GM13977 (cell line): ENCODE measurements at regions not wholly inside any gene's neighbourhood (a gene's known extent, or its start where the extent isn't known, plus 50 kb on each side); places are given as distances from the start of the nearest gene placed in this dataset.

Experiments
- DNase-seq: peaks from one replicate; pipeline ENCODE4 v3.0.0; 2012; ENCODE audit warnings: low spot score
- CTCF ChIP-seq: IDR thresholded peaks from 2 replicates; pipeline ENCODE4 v1.5.1; 2012; ENCODE audit warnings: mild to moderate bottlenecking, control low read depth; ENCODE audit not compliant: insufficient read depth; ENCODE audit errors: extremely low read depth, missing control alignments
- in situ Hi-C: fragments of 300-500 bp; cut with MboI; formaldehyde crosslinking; loops from one replicate; pipeline ENCODE4 v1.12.0; 2022; ENCODE audit warnings: low sequenced_read_pairs, low pct_unique_long_range_greater_than_20kb, mixed read lengths, inconsistent platforms; ENCODE audit not compliant: unreplicated experiment

- in situ Hi-C loops = no loop called here
- no peak for TF ChIP-seq CTCF
- DNase-seq = no peak
These were observed 420.9 kb upstream of the JAG1 start for GRCh38 chr20:11094711-11095110.

GRCh38 chr20:11098888-11099287 lies 425.1 kb upstream of the JAG1 start:
- in situ Hi-C loops = no loop called here
- no peak for TF ChIP-seq CTCF
- no peak for DNase-seq

GRCh38 chr20:11101243-11101642 lies 427.4 kb upstream of the JAG1 start:
- TF ChIP-seq CTCF = no peak
- no peak for DNase-seq
- in situ Hi-C loops = no loop called here

GRCh38 chr20:11101696-11102095 lies 427.9 kb upstream of the JAG1 start:
- TF ChIP-seq CTCF = no peak
- in situ Hi-C loops = no loop called here
- no peak for DNase-seq

- no peak for TF ChIP-seq CTCF
- no peak for DNase-seq
- in situ Hi-C loops = no loop called here
These were observed 430.1 kb upstream of the JAG1 start for GRCh38 chr20:11103866-11104265.

- TF ChIP-seq CTCF = no peak
- in situ Hi-C loops = no loop called here
- no peak for DNase-seq
These were observed 434.5 kb upstream of the JAG1 start for GRCh38 chr20:11108102-11108810.
